Activated T-helper 1 cell treated with Interleukin-2 at 50 U/mL for 16 hours (primary cell): ENCODE measurements at regions not wholly inside any gene's neighbourhood (a gene's known extent, or its start where the extent isn't known, plus 50 kb on each side); places are given as distances from the start of the nearest gene placed in this dataset.

Source experiments
- DNase-seq: peaks from one replicate; pipeline ENCODE4 v3.0.0-alpha.2; 2020; ENCODE audit warnings: low read depth

GRCh38 chr20:52637201-52637600 lies 335.0 kb upstream of the TSHZ2 start:
- no peak for DNase-seq

- DNase-seq, result no peak
Observed at GRCh38 chr20:52631469-52631868, 340.7 kb upstream of the TSHZ2 start.

- DNase-seq, result no peak
Observed at GRCh38 chr20:52630138-52630537, 342.0 kb upstream of the TSHZ2 start.

GRCh38 chr20:52624281-52624680 lies 347.9 kb upstream of the TSHZ2 start:
- no peak for DNase-seq

GRCh38 chr20:52622081-52622480 lies 350.1 kb upstream of the TSHZ2 start:
- no peak for DNase-seq

GRCh38 chr20:52621401-52621800 lies 350.8 kb upstream of the TSHZ2 start:
- no peak for DNase-seq

DNA sequence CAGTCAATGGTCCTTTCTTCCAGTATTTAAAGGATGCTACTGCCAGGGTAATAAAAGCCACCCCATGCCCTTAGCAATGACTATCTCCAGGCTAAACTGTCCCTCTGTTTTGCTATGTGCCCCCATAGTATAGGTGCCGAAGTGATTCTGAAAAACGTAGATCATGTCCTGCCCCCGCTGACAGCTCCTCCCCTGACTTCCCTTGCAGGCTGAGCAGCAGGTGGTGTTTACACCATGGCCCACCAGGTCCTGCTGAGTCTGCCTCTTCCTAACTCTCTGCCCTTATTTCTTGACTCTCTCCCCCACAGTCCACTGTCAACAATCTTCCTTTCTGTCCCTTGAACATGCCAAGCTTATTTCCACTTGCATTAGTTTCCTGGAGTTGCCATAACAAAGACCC lies 352.5 kb upstream of the TSHZ2 start:
- DNase-seq, result no peak

DNA sequence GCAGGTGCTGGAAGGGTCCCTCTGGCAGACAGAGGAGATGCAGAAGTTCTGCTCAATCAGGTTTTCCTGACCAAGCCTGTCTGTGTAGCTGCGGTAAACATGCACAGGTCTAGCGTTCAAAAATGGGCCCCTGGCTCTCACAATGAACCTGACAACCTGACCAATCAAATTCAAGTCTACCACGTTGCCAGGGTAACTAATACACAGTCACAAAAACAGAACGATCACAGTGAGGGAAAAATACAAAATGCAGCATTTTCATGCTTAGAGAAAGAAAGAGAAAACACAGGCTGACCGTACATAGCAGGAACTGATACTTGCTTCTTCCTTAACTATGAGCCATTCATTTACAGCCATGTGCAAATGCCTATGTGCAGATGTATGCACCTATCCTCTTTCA lies 353.1 kb upstream of the TSHZ2 start:
- DNase-seq, result no peak

GRCh38 chr20:52616629-52617028 lies 355.5 kb upstream of the TSHZ2 start:
- DNase-seq, result no peak

DNA sequence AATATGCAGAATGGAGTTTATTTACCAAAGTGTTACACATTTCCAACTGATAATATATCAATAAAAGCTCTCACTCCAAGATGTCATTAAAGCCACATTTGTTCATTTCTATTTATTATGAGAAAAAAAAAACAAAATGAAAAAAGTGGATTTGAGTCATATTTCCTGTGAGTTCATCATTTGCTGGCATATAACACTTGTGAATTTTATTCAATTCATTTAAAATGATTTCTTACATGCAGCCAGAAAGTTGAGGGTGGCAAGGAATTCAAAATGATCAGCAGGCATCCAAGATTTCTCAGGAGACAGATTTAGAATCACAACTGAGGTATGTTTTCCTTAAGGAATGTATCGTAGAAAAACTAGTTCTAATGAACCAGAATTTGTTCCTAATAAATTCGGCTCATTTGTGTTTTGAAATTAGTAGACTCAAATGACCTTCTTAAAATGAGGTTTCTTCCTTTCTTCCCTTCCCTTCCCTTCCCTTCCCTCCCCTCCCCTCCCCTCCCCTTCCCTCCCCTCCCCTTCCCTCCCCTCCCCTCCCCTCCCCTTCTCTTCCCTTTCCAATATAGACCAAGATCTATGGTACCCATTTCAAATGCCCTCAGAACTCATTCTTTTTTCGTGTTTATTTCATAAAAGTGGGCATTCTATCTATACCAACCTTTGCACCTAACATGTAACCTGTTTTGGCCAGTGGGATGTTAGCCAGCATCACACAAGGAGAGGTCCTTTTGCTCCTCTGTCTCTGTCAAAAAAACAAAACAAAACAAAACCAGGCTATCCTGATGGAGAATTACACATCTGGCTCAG lies 357.9 kb upstream of the TSHZ2 start:
- no peak for DNase-seq

DNA sequence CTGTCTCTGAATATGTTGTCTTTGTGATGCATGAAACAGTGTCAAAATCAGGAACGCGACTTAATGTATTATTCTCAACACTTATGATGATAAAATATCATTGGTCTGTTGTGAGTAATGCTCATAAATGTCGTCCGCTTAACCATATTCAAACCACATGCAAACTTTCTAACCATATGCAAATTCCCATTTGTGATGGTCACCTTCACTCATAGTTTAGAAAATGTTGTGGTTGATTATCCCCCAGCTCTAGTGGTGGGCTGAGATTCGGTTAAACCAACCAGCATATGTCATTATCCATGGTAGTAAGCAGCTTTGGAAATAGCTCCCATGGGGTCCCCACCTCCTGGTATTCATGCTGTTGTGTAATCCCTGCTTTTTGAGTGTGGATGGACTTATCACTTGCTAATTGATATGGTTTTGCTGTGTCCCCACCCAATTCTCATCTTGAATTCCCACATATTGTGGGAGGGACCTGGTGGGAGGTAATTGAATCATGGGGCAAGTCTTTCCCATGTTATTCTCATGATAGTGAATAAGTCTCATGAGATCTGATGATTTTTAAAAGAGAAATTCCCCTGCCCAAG lies 360.0 kb upstream of the TSHZ2 start:
- DNase-seq, result no peak

DNA sequence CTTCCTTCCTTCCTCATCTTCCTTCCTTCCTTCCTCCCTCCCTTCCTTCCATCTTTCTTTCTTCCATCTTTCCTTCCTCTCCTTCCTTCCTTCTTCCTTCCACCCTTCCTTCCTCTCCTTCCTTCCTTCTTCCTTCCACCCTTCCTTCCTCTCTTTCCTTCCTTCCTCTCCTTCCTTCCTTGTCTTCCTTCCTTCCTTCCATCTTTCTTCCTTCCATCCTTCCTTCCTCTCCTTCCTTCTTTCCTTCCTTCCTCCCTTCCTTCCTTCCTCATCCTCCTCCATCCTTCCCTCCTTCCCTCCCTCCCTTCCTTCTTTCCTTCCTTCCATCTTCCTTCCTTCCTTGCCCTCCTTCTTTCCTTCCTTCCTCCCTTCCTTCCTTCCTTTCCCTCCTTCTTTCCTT lies 361.4 kb upstream of the TSHZ2 start:
- no peak for DNase-seq

DNA sequence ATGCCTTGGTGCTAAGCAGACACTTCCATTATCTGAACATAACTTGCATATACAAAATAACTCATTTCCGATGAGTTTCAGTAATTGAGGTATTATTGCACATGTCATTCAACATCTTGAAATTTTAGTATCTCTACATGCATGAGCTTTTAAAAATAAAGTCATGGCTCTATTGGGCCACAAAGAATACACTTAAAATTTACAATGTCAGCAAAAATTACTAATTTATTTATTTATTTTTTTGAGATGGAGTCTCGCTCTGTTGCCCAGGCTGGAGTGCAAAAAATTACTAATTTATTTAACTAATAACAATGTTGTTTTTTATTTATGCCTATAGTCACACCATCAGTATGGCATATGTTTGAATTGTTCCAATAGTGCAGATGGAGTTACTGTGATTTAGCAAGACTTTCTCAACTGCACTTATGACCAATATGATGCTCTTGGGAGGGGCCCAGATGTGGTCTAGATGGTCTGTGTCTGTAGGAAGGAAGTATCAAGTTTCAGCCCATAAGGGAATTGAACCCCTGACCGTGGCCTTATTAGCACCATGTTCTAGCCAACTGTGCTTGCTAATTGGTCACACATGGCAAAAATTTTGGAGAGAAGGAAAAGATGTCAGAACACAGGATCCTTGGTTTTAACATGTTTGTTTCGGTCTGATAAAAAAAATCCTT lies 370.7 kb upstream of the TSHZ2 start:
- no peak for DNase-seq

GRCh38 chr20:52596256-52596655 lies 375.9 kb upstream of the TSHZ2 start:
- no peak for DNase-seq

GRCh38 chr20:52595518-52595917 lies 376.6 kb upstream of the TSHZ2 start:
- DNase-seq, result no peak

GRCh38 chr20:52593654-52594053 lies 378.5 kb upstream of the TSHZ2 start:
- DNase-seq, result no peak

- no peak for DNase-seq
Observed at GRCh38 chr20:52592567-52592966, 379.6 kb upstream of the TSHZ2 start.

DNA sequence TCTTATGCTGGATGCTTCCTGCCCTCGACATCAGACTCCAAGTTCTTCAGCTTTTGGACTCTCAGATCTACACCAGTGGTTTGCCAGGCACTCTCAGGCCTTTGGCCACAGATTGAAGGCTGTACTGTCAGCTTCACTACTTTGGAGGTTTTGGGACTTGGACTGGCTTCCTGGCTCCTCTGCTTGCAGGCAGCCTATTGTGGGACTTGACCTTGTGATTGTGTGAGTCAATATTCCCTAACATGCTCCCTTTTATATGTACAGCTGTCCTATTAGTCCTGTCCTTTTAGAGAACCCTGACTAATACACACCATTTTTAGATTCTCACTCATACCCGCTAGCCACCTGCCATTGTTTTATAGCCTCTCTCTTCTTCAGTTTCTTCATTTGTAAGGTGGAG lies 382.1 kb upstream of the TSHZ2 start:
- no peak for DNase-seq

- no peak for DNase-seq
Observed at GRCh38 chr20:52589251-52589812, 382.8 kb upstream of the TSHZ2 start.

DNA sequence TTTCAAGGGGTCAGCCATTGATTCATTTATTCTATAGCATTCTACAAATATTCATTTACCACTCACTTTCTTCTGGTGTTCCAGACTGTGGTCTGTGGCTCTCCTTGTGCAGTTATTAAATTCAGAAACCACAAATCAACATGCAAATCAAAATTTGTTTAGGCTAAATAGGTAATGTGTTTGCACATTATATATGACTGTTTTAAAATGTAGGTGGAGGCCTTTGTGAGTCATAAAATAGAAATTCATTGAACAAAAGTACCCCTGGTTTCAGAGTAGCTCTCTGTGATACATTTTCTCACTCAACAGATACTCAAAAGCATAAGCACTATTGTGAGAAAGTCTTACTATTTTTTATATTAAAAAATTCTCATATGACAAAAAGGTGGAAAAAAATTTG lies 385.5 kb upstream of the TSHZ2 start:
- DNase-seq, result no peak

GRCh38 chr20:52585333-52585732 lies 386.8 kb upstream of the TSHZ2 start:
- DNase-seq, result no peak

- no peak for DNase-seq
Observed at GRCh38 chr20:52578559-52578958, 387.0 kb upstream of the ZFP64 start.

DNA sequence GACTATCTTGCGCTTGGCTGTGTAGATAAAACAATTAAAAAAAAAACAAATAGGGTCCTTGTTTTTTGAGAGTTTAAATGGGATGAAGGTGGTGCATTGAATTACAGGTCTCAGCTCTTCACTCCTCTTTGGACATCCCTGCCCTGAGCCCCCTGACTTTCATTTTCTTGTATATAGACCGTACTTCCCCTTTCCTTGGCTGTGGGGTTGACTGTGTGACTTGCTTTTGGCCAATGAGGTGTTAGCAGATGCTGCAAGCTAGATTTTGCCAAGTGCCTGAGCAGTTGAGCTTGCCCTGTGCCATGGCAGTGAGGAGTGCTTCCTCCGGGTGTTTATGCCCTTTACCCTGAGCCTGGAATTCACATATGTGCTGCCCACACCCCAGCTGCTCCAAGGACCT lies 386.1 kb upstream of the ZFP64 start:
- DNase-seq, result no peak
